HFF-Myc (cell line): ENCODE measurements at regions not wholly inside any gene's neighbourhood (a gene's known extent, or its start where the extent isn't known, plus 50 kb on each side); places are given as distances from the start of the nearest gene placed in this dataset.
A peak's percentile ranks its signal among the peaks of the same experiment; 100 is the strongest.

ENCODE experiments used
- DNase-seq: peaks from one replicate; pipeline ENCODE4 v3.0.0-alpha.2; 2011; ENCODE audit warnings: low read depth; ENCODE audit errors: extremely low read depth
- H3K4me3 ChIP-seq: replicated peaks from 2 replicates; pipeline ENCODE4 v1.5.1; 2011; ENCODE audit warnings: low read depth, mild to moderate bottlenecking, control low read depth, low read length
- TF ChIP-seq, protein P1 (sequence below): IDR thresholded peaks from 2 replicates; pipeline ENCODE4 v1.5.1; 2012; ENCODE audit warnings: mild to moderate bottlenecking, low read depth, low read length, control low read depth; ENCODE audit errors: missing control alignments

DNA sequence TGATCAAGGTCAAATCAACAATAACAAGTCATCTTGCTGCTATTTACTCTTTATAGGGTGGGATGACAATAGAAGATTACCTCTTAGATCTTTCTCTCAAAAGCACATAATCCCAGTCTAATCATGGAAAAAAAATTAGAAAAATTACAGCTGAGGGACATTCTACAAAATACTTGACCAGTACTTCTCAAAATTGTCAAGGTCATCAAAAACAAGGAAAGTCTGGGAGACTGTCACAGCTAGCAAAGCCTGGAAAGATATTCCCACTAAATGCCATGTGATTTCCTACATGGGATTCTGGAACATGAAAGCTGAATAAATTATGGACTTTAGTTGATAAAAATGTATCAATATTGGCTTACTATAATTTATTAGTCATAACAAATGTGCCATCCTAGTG, 276.2 kb downstream of the RNF144A start:
- H3K4me3 ChIP-seq = no peak overlapping the region
- DNase-seq = no peak
- TF ChIP-seq, protein P1, sequence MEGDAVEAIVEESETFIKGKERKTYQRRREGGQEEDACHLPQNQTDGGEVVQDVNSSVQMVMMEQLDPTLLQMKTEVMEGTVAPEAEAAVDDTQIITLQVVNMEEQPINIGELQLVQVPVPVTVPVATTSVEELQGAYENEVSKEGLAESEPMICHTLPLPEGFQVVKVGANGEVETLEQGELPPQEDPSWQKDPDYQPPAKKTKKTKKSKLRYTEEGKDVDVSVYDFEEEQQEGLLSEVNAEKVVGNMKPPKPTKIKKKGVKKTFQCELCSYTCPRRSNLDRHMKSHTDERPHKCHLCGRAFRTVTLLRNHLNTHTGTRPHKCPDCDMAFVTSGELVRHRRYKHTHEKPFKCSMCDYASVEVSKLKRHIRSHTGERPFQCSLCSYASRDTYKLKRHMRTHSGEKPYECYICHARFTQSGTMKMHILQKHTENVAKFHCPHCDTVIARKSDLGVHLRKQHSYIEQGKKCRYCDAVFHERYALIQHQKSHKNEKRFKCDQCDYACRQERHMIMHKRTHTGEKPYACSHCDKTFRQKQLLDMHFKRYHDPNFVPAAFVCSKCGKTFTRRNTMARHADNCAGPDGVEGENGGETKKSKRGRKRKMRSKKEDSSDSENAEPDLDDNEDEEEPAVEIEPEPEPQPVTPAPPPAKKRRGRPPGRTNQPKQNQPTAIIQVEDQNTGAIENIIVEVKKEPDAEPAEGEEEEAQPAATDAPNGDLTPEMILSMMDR = no peak

DNA sequence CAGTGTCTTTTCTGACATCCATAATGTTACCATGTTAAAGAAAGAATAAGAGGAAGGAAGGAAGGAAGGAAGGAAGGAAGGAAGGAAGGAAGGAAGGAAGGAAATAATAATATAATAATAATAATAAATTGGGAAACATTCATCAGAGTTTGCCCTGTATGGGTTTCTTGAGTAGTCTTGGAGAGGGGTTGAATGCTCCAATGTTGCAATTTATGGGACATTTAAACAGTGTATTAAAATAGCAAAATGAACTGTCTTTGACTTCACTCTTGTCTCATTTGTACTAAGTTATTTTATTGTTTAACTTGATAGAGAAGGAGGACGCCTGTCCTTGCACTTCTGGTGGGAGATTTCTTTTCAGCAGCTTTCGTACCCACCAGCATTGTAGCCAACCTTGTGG, 277.7 kb downstream of the RNF144A start:
- TF ChIP-seq, protein P1 = no peak
- no peak overlapping the region for H3K4me3 ChIP-seq
- DNase-seq = no peak

DNA sequence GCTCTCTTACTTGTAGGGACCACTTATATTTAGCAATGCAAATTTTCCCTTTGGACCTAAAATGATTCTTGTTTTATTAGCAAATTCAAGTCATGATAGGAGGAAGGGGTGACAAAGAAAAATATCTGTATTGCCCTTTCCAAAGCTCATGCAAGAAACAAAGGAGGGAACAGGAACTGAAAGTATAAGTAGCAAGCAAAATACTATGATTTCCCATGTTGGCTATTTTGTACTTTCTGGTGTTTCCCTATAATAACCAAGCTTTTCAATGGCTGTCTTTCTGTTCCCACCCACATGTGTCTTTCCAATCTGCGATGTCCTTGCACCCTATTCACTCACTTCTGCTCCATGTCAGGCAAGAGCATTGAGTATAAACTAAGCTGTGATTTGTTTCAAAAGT, 279.7 kb downstream of the RNF144A start:
- H3K4me3 ChIP-seq = no peak overlapping the region
- TF ChIP-seq, protein P1 = no peak
- no peak for DNase-seq

DNA sequence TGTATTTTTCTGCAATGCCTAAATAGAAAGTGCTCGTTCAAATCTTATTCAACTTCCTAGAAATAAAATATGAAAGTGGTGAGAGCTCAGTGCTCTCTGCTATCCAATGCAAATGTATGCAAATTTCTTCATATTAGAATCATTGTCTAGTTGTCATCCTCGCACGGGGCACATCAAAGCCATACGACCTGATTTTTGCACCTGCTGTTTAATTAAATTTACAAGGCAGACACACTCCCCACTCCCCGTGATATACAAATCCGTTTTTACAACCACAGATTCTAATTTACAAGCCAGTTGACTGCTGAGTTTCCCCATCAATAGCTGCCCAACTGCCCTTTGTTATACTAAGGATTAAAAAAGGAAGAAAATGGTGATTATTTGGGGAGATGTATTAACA, 284.6 kb downstream of the RNF144A start:
- H3K4me3 ChIP-seq = no peak overlapping the region
- DNase-seq = no peak
- TF ChIP-seq, protein P1 = no peak

DNA sequence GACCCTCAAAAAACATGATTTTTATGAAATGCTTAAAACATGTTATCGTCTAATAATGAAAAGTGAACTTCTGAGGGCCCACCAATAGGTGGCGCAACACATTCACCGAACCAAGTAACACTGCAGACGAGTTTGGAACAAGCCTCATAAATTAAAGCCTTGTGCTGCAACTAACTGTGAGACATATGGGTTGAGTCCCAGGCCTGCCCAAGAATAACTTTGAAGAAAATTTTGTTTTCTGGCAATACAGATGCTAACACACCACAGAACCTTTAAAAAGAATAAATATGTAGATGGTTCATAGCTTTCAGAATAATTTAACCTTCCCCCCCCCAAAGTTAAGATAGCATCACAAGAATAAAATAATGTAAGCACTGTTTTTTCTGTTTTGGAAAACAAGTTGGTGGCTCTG, 285.9 kb downstream of the RNF144A start:
- TF ChIP-seq, protein P1 = peak; percentile 96
- H3K4me3 ChIP-seq = no peak overlapping the region
- peak; percentile 42 for DNase-seq

GRCh38 chr2:7205151-7205830, 288.1 kb downstream of the RNF144A start:
- TF ChIP-seq, protein P1 = no peak

More at GRCh38 chr2:7205151-7205830, 288.1 kb downstream of the RNF144A start:
- no peak overlapping the region for H3K4me3 ChIP-seq
- no peak for DNase-seq
